ENCODE measurements at regions not wholly inside any gene's neighbourhood (a gene's known extent, or its start where the extent isn't known, plus 50 kb on each side); places are given as distances from the start of the nearest gene placed in this dataset.

DNA sequence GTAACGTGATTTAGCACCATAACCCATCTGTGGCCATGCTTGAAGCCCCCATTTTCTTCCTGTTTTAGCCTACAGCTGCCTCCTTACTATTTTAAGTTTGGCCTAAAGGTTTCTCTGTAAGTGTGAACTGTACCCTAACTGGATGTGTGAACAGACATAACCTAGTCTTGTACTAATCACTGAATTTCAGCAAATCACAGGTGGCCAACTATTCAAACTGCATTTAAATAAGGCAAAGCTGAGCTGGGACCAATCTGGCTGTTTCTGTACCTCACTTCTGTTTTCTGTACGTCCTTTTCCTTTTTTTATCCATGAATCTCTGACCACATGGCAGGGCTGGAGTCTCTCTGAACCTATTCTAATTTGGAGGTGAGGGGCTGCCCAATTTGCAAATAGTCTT is 452.7 kb upstream of the HS6ST1 start:
- TF ChIP-seq CTCF (IDR thresholded peaks at IDR 0.05): no peak
- no peak for TF ChIP-seq POLR2A (IDR thresholded peaks at IDR 0.05)
- TF ChIP-seq POLR2AphosphoS5 (IDR thresholded peaks at IDR 0.05): no peak

All from prostate gland (tissue), 2 donors.